HG03571 (cell line): ENCODE measurements at regions not wholly inside any gene's neighbourhood (a gene's known extent, or its start where the extent isn't known, plus 50 kb on each side); places are given as distances from the start of the nearest gene placed in this dataset.

Experiments
- ATAC-seq: cut with Tn5 transposase; IDR thresholded peaks from one replicate; pipeline ENCODE4 v1.9.1; 2021; ENCODE audit not compliant: unreplicated experiment

DNA sequence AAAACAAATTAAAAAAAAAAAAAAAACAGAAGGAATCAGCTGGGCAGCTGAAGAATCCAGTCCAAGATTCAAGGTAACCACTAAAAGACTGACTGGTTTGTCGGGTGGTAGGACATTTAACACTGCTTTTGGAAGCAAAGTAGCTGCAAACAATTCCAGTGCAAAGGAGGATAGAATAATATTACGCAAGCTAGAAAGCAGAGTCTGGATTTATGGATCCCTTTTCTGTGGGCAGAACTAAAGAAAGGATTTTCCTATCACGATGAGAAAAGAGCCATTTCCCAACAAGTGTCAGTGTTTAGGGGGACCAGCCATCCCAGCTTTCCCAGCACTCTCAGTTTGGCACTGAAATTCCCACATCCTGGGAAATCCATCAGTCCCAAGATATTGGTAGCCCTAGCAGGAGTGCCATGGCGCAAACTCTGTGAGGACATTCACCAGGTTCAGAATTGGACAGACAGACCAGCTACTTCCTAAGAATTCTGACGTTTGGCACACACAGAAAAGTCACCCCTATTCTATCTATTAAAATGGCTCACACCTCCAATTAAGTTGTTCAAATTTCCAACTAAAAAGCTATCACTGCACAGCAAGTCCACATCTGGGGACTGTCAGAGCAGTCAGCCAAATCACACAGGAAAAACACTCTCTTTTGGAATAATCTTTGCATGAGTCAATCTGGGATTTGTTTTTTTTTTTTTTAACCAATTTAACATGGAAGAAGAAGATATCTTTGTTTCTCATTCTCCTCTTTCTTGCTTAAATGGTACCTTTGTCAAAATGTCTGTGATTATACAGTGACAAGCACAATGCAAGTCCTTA lies 356.8 kb upstream of the ARID1B start:
- ATAC-seq = no peak

DNA sequence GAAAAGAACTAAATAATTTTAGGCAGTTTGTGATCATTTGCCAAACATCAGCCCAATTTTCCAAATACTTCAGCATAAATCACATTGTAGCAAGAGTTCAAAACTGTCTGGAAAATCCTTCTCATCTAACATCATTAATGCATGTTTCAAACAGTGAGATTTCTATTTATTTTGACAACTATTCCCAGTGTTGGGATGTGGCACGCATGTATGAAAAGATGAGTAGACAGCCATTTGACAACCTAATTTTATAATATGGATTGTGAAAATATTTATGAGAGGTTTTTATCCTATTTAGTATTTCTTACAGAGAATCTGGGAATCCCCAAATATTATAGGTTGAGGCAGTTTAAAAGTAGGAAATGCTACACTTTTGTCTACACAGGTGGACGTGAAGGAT lies 357.6 kb upstream of the ARID1B start:
- ATAC-seq = no peak

DNA sequence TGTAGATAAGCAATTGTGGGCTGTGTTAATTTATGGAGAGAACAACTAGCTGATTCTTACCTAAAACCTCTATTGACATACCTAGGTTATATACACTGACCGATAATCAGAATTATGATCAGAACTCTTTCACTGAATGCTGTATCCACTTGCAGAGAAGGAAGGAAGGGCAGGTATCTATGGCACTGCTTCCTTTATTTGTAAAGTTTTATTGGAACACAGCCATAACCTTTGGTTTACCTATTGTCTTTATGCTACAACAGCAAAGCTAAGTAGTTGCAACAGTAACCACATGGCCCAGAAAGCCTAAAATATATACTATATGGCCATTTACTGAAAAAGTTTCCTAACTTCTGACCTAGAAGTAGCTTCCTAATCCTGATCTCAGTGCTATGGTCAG lies 358.9 kb upstream of the ARID1B start:
- ATAC-seq = no peak

GRCh38 chr6:156416391-156416790 lies 360.8 kb upstream of the ARID1B start:
- no peak for ATAC-seq

- no peak for ATAC-seq
Observed at GRCh38 chr6:156413154-156413553, 364.0 kb upstream of the ARID1B start.

GRCh38 chr6:156410649-156411048 lies 366.5 kb upstream of the ARID1B start:
- no peak for ATAC-seq

- no peak for ATAC-seq
Observed at GRCh38 chr6:156408655-156409054, 368.5 kb upstream of the ARID1B start.

GRCh38 chr6:156407334-156407733 lies 369.8 kb upstream of the ARID1B start:
- ATAC-seq = no peak

DNA sequence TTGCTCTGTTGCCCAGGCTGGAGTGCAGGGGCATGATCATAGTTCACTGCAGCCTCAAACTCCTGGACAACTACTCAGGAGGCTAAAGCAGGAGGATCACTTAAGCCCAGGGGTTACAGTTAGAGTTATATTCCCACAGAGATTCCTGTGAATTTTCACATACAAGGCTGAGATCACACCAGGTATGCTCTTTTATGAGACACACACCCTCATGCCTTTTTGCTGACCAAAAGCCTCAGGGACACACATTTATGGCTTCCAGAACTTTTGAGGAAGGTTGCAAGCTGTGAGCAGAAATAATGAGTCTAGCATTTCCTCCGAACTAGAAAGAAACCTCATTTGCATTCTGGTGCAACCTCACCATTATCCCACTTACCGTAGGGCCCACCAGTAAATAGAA lies 370.5 kb upstream of the ARID1B start:
- ATAC-seq = no peak

DNA sequence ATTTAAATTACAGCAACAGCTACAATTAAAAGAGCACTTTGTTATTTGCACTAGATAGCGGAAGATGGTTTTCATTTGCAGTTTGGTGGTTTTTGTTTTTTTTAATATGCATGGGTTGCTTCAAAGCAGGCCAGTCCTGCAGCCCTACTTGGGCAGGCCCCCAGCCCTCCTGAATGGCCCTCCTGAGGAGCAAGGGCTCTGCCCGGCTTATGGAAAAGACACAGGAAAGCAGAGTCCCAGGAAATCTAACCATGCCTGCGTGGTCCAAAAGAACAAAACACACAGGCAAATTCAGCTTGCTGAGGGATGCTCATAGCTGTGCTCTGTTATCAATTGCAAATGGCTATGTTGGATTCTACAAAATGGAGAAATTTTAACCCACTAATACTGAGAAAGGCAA lies 371.1 kb upstream of the ARID1B start:
- ATAC-seq = no peak

DNA sequence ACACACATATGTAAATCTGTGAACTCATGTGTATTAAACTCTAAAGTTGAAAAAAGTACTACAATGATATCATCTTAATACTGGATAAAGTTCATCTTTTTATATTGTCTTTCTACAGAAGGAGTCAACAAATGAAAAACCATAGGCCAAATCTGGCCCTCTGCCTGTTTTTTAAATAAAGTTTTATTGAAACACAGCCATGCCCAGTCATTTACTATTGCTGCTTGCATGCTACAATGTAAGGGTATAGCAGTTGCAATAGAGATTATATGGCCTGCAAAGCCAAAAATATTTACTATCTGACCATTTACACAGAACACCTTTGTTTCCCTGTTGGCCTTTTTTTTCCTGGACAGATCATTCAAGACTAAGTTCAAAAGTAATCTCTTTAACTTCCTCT lies 374.6 kb upstream of the ARID1B start:
- no peak for ATAC-seq

GRCh38 chr6:156402227-156402626 lies 375.0 kb upstream of the ARID1B start:
- ATAC-seq = no peak

- ATAC-seq = no peak
Observed at GRCh38 chr6:156400487-156400886, 376.7 kb upstream of the ARID1B start.

GRCh38 chr6:156398966-156399365 lies 378.2 kb upstream of the ARID1B start:
- ATAC-seq = no peak

- no peak for ATAC-seq
Observed at GRCh38 chr6:156398371-156398770, 378.8 kb upstream of the ARID1B start.

GRCh38 chr6:156396791-156397418 lies 380.3 kb upstream of the ARID1B start:
- ATAC-seq = no peak

DNA sequence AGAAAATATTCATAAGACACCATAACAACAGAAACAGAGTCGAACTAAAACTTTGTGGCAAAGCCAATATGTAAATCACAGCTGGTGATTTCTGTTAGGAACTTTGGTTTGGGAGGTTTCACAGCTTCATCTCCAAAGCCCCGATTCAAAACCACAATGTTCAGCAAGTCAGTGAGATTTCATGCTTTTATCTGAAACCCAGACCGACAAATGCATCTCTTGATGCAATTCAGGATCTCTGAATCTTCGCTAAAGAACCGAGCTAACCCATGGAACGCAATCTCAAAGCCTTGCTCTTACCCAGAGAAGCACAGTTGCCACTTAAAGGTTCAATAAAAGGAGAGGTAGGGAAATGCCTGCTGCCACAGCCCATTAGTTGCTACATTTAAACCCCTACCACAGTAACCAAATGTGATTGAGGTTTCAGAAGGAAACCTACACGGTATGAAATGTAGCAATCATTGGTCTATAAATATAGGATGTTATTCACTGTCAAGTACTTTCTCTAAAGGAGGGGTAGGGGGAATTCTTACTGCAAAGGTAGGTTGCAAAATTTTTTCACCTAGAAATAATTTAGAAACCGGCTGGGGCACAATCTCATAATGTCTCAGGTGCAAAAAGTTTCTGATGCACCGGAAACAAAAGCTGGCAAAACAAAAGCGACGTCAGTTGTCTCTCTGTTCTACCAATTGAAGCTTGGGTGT lies 381.0 kb upstream of the ARID1B start:
- ATAC-seq = peak; percentile 49

DNA sequence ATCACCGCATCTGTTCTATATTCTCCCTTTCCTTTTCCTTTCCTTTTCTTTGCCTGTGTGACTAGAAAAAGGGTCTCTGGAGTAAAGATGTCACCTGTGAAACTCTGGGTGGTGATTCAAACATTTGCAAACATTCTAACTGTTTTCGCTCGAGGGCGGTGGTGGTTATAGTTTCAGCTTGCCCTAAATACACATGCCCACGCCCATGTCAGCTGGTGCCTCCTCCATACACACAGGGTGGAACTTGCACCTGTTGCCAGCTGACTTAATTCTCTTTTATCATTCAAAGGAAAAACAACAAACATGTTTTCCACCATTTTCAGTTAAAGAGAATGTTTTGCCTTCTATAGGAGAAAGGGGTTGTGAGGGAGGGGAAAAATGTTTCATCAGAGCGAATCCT lies 381.9 kb upstream of the ARID1B start:
- no peak for ATAC-seq

DNA sequence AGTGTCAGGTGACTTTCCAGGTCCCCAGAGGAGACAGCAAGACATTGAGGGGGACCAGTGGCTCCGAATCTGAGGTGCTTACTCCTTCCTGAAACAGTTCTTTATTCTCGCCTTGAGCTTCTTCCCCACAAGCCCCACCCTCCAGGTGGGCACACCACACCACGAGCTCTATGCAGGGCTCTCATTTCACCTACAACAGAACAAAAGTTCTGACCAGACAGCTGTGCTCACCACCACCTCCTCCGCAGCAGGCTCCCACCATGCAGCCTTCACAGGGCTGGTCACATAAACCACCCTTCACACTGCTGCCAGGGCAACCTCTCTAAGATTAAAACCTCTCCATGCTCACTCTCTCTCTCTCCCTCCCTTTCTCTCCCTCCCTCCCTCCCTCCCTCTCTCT lies 384.5 kb upstream of the ARID1B start:
- ATAC-seq = no peak

- no peak for ATAC-seq
Observed at GRCh38 chr6:156391977-156392376, 385.2 kb upstream of the ARID1B start.

GRCh38 chr6:156391061-156391672 lies 386.0 kb upstream of the ARID1B start:
- no peak for ATAC-seq

- no peak for ATAC-seq
Observed at GRCh38 chr6:156390621-156391020, 386.6 kb upstream of the ARID1B start.
